H1 (cell line): ENCODE measurements at regions not wholly inside any gene's neighbourhood (a gene's known extent, or its start where the extent isn't known, plus 50 kb on each side); places are given as distances from the start of the nearest gene placed in this dataset.
A peak's percentile ranks its signal among the peaks of the same experiment; 100 is the strongest.

Experiments
- CTCF ChIA-PET: fragments of 300-600 bp; sonication (Branson Sonifier 250); formaldehyde crosslinking; loops from one replicate; lab custom pipeline; 2021; ENCODE audit not compliant: partially characterized antibody; lab: Charles Lee
- POLR2A ChIA-PET: fragments of 300-600 bp; sonication (Branson Sonifier 250); formaldehyde crosslinking; loops from one replicate; lab custom pipeline; 2021; ENCODE audit warnings: inconsistent platforms; ENCODE audit not compliant: partially characterized antibody; lab: Charles Lee
- DNase-seq, 2 experiments: peaks; one replicate each; pipeline versions ENCODE4 v3.0.0 to v3.0.0-alpha.2; 2010 to 2022; ENCODE audit warnings: low spot score in 2 of 2, low read depth in 1 of 2, mixed read lengths in 1 of 2
- FAIRE-seq: peaks from 2 replicates; lab custom pipeline; 2011; peaks lifted over from hg19 to GRCh38; lab: Jason Lieb, UNC
- H2AFZ ChIP-seq: 2 replicates; pipeline ENCODE4 v1.8.1; 2012; ENCODE audit warnings: low read length, inconsistent platforms
- H2AK5ac ChIP-seq: 2 replicates; pipeline ENCODE4 v1.6.1; 2013; ENCODE audit warnings: low read depth, low read length
- H2BK120ac ChIP-seq: replicated peaks from 2 replicates; pipeline ENCODE3; 2013; ENCODE audit warnings: low read depth, low read length, inconsistent platforms
- H2BK12ac ChIP-seq: 2 replicates; pipeline ENCODE4 v1.6.1; 2013; ENCODE audit warnings: low read depth, low read length
- H2BK15ac ChIP-seq: 2 replicates; pipeline ENCODE4 v1.6.1; 2013; ENCODE audit warnings: low read length
- H2BK20ac ChIP-seq: 2 replicates; pipeline ENCODE4 v1.6.1; 2013; ENCODE audit warnings: low read length
- H2BK5ac ChIP-seq: 2 replicates; pipeline ENCODE4 v1.6.1; 2013; ENCODE audit warnings: low read depth, low read length
- H3K14ac ChIP-seq: 2 replicates; pipeline ENCODE4 v1.6.1; 2013; ENCODE audit warnings: inconsistent platforms; ENCODE audit not compliant: insufficient read length
- H3K18ac ChIP-seq: 2 replicates; pipeline ENCODE4 v1.6.1; 2013; ENCODE audit warnings: low read length; ENCODE audit errors: extremely low read depth
- H3K23ac ChIP-seq: 2 replicates; pipeline ENCODE4 v1.6.1; 2013; ENCODE audit warnings: inconsistent platforms; ENCODE audit not compliant: insufficient read length
- H3K23me2 ChIP-seq: 2 replicates; pipeline ENCODE4 v1.6.1; 2013; ENCODE audit warnings: low read depth, low read length
- H3K27ac ChIP-seq: 2 replicates; pipeline ENCODE4 v1.6.1; 2011; ENCODE audit warnings: low read depth, low read length, inconsistent platforms
- H3K27me3 ChIP-seq, 4 experiments: replicated peaks in 1 of 4; 1 replicate in 1 of 4; 2 replicates in 3 of 4; pipeline versions ENCODE4 v1.6.1 to v1.8.1; 2011 to 2013; ENCODE audit warnings: low read length in 3 of 4, mild to moderate bottlenecking in 3 of 4, inconsistent platforms in 2 of 4, mixed read lengths in 2 of 4, moderate library complexity in 1 of 4; ENCODE audit not compliant: control insufficient read depth in 3 of 4, insufficient read depth in 3 of 4; ENCODE audit errors: extremely low read depth in 1 of 4
- H3K36me3 ChIP-seq, 4 experiments: 2 replicates each; pipeline versions ENCODE4 v1.6.1 to v1.8.1; 2011 to 2013; ENCODE audit warnings: mild to moderate bottlenecking in 4 of 4, low read length in 3 of 4, moderate library complexity in 2 of 4, control low read depth in 1 of 4, inconsistent platforms in 1 of 4; ENCODE audit not compliant: insufficient read depth in 4 of 4, control insufficient read depth in 2 of 4
- H3K4ac ChIP-seq: replicated peaks from 2 replicates; pipeline ENCODE3; 2013; ENCODE audit warnings: low read length, low read depth, mixed read lengths, inconsistent platforms; ENCODE audit not compliant: insufficient read length
- H3K4me1 ChIP-seq, 4 experiments: replicated peaks in 1 of 4; 1 replicate in 1 of 4; 2 replicates in 3 of 4; pipeline versions ENCODE4 v1.6.1 to v1.8.1; 2011 to 2013; ENCODE audit warnings: low read length in 3 of 4, inconsistent platforms in 2 of 4, mixed read lengths in 1 of 4; ENCODE audit not compliant: insufficient read depth in 4 of 4, control insufficient read depth in 3 of 4
- H3K4me2 ChIP-seq, 2 experiments: 2 replicates each; pipeline versions ENCODE4 v1.6.1 to v1.8.1; 2011 to 2013; ENCODE audit warnings: low read depth in 2 of 2, low read length in 2 of 2, control low read depth in 1 of 2, inconsistent platforms in 1 of 2, mild to moderate bottlenecking in 1 of 2; ENCODE audit not compliant: insufficient read depth in 1 of 2
- H3K4me3 ChIP-seq, 4 experiments: fragments of 200-600, 300-600 bp in 1 of 4; sonication (generic), shearing (Covaris generic), sonication (Bioruptor Twin) in 1 of 4; 2 replicates each; pipeline versions ENCODE4 v1.5.1 to v1.8.1; 2011 to 2016; ENCODE audit warnings: low read length in 4 of 4, low read depth in 3 of 4, control low read depth in 2 of 4, inconsistent platforms in 2 of 4, mild to moderate bottlenecking in 2 of 4, mixed read lengths in 1 of 4, moderate library complexity in 1 of 4; ENCODE audit not compliant: insufficient read depth in 2 of 4; ENCODE audit errors: extremely low read depth in 1 of 4
- H3K56ac ChIP-seq: replicated peaks from 2 replicates; pipeline ENCODE3; 2013; ENCODE audit warnings: low read depth, mild to moderate bottlenecking, mixed read lengths, low read length, inconsistent platforms; ENCODE audit not compliant: insufficient read length
- H3K79me1 ChIP-seq: 2 replicates; pipeline ENCODE4 v1.6.1; 2013; ENCODE audit warnings: low read depth, low read length, control low read depth
- H3K79me2 ChIP-seq, 2 experiments: 2 replicates each; pipeline versions ENCODE4 v1.6.1 to v1.8.1; 2012 to 2013; ENCODE audit warnings: low read length in 2 of 2, mild to moderate bottlenecking in 2 of 2, inconsistent platforms in 1 of 2; ENCODE audit not compliant: insufficient read depth in 2 of 2, control insufficient read depth in 1 of 2
- H3K9ac ChIP-seq, 4 experiments: replicated peaks in 1 of 4; 1 replicate in 1 of 4; 2 replicates in 3 of 4; pipeline versions ENCODE4 v1.6.1 to v1.8.1; 2011 to 2013; ENCODE audit warnings: low read depth in 3 of 4, low read length in 3 of 4, control low read depth in 2 of 4, mild to moderate bottlenecking in 2 of 4, moderate library complexity in 2 of 4, inconsistent platforms in 1 of 4; ENCODE audit errors: extremely low read depth in 1 of 4
- H3K9me3 ChIP-seq, 2 experiments: 2 replicates each; pipeline versions ENCODE4 v1.6.1 to v1.8.1; 2012 to 2013; ENCODE audit warnings: mild to moderate bottlenecking in 2 of 2, moderate library complexity in 2 of 2, control low read depth in 1 of 2, inconsistent platforms in 1 of 2, low read depth in 1 of 2, low read length in 1 of 2, mixed read lengths in 1 of 2; ENCODE audit not compliant: insufficient read depth in 2 of 2
- H4K20me1 ChIP-seq, 2 experiments: replicated peaks in 1 of 2; 2 replicates each; pipeline versions ENCODE3 to v1.8.1; 2011 to 2013; ENCODE audit warnings: inconsistent platforms in 2 of 2, low read length in 2 of 2, mild to moderate bottlenecking in 1 of 2; ENCODE audit not compliant: insufficient read depth in 2 of 2, control insufficient read depth in 1 of 2
- H4K5ac ChIP-seq: 2 replicates; pipeline ENCODE4 v1.6.1; 2013; ENCODE audit warnings: low read length, low read depth, mixed read lengths, inconsistent platforms; ENCODE audit not compliant: insufficient read length
- H4K8ac ChIP-seq: 2 replicates; pipeline ENCODE4 v1.8.0; 2013; ENCODE audit warnings: mild to moderate bottlenecking, moderate library complexity, low read length, inconsistent platforms; ENCODE audit not compliant: insufficient read depth; ENCODE audit errors: extremely low read depth
- H4K91ac ChIP-seq: replicated peaks from 2 replicates; pipeline ENCODE3; 2013; ENCODE audit warnings: low read length, mixed read lengths, inconsistent platforms; ENCODE audit not compliant: insufficient read length
- SIX5 ChIP-seq: IDR thresholded peaks from 2 replicates; pipeline ENCODE4 v1.6.1; 2011; ENCODE audit warnings: mild to moderate bottlenecking, low read depth, low read length
- TEAD4 ChIP-seq: IDR thresholded peaks from 2 replicates; pipeline ENCODE4 v1.6.1; 2012; ENCODE audit warnings: low read depth, low read length, inconsistent platforms, mixed read lengths
- WGBS, 2 experiments: shearing (Covaris generic) in 1 of 2; methylation state at CpG; one replicate each; pipeline versions ENCODE4 v1.1.6 to v1.1.7; 2013 to 2015; ENCODE audit warnings: low lambda C conversion rate in 2 of 2, mixed read lengths in 2 of 2, inconsistent platforms in 1 of 2, low coverage in 1 of 2, missing lambda C conversion rate in 1 of 2; ENCODE audit not compliant: insufficient replicate concordance in 2 of 2, insufficient coverage in 1 of 2, insufficient read length in 1 of 2; ENCODE audit errors: extremely low coverage in 1 of 2, missing lambda C conversion rate in 1 of 2; 5-methylcytosine and 5-hydroxymethylcytosine counted together

GRCh38 chr1:217373761-217374701, 256.9 kb downstream of the GPATCH2 start:
- peak overlapping the region; percentile 62 for H3K18ac ChIP-seq

More at GRCh38 chr1:217373761-217374701, 256.9 kb downstream of the GPATCH2 start:
- Histone ChIP-seq H4K8ac (no peak overlapping the region), H3K4ac (no peak overlapping the region), H2BK20ac (0 out of 2 replicates have a peak overlapping the region, but pooled peaks have one; percentile 72), H3K4me3 (peak overlapping the region in 1 of 4 experiments; percentile 23; a peak in 1 of 8 replicates), H3K14ac (no peak overlapping the region), H2BK15ac (peak overlapping the region; percentile 47; the same call in 1 of the 2 replicates), H4K5ac (no peak overlapping the region), H3K79me2 (no peaks in the 10 kb centered on the region), H3K27ac (no peak overlapping the region), H2AFZ (no peak overlapping the region), H3K79me1 (no peaks in the 10 kb centered on the region), H3K4me1 (peaks cover 9 to 32% (median 20%) of the 10 kb centered on the region in 4 experiments), H3K23me2 (no peaks in the 10 kb centered on the region), H3K9me3 (peaks cover 8 to 9% of the 10 kb centered on the region in 2 experiments; a peak in 3 of 4 replicates), H3K9ac (no peak overlapping the region), H2AK5ac (no peak overlapping the region), H3K23ac (no peak overlapping the region), H4K91ac (no peak overlapping the region), H2BK12ac (peak overlapping the region; percentile 22; the same call in 1 of the 2 replicates), H2BK5ac (peak overlapping the region; percentile 53; the same call in 1 of the 2 replicates), H3K27me3 (peaks cover 0 to 21% (median 9%) of the 10 kb centered on the region in 4 experiments; a peak in 6 of 7 replicates), H3K36me3 (no peaks in the 10 kb centered on the region), H3K56ac (no peak overlapping the region), H3K4me2 (peak overlapping the region; percentile 26 to 52; a peak in 3 of 4 replicates), H4K20me1 (peaks cover 2 to 4% of the 10 kb centered on the region in 2 experiments), H2BK120ac (no peak overlapping the region)
- DNase-seq = peak in 1 of 2 experiments; percentile 53
- 76% methylated on average over 11 of the region's 11 CpGs; no CpG with 5 or more reads in 1 of the 2 experiments for WGBS, 2 experiments
- no peak for FAIRE-seq
- CTCF ChIA-PET = interaction anchor here (0.5 to 2.0 kb wide), 3 partner anchors 21 to 636 kb away, joined by 3 to 4 read pairs (median 3); no protein-coding TSS in a partner anchor
- TF ChIP-seq SIX5 (no peak), TEAD4 (0 out of 2 replicates have a peak, but pooled peaks have one; percentile 30)
- POLR2A ChIA-PET = interaction anchor here (0.6 kb wide), 1 partner anchor 212 kb away, joined by 3 read pairs; no protein-coding TSS in a partner anchor
